Lower leg skin (tissue), 4 donors: ENCODE measurements at regions not wholly inside any gene's neighbourhood (a gene's known extent, or its start where the extent isn't known, plus 50 kb on each side); places are given as distances from the start of the nearest gene placed in this dataset.

ENCODE experiments used
- DNase-seq, 2 donors: peaks; one replicate each; pipeline ENCODE4 v3.0.0-alpha.2; 2019; ENCODE audit warnings: low spot score in 2 of 2
- H3K4me3 ChIP-seq: fragments of 200-600 bp; sonication (generic); 2 replicates; pipeline ENCODE4 v1.5.1; 2017; ENCODE audit warnings: mild to moderate bottlenecking, low read depth; ENCODE audit not compliant: poor library complexity, severe bottlenecking
- CTCF ChIP-seq, 3 donors: fragments of 450-650 bp; IDR thresholded peaks; one replicate each; pipeline ENCODE4 v1.5.1; 2016; ENCODE audit warnings: antibody characterized with exemption in 3 of 3, mild to moderate bottlenecking in 3 of 3, moderate library complexity in 2 of 3
- POLR2A ChIP-seq, 2 donors: fragments of 450-650 bp; IDR thresholded peaks; one replicate each; pipeline ENCODE4 v1.6.1; 2016 to 2017; ENCODE audit warnings: antibody characterized with exemption in 2 of 2, mild to moderate bottlenecking in 1 of 2, moderate library complexity in 1 of 2
- WGBS, 2 donors: methylation state at CpG; one replicate each; pipeline ENCODE4 v1.1.5; 2018; 5-methylcytosine and 5-hydroxymethylcytosine counted together
- intact Hi-C: fragments of 100-400 bp; cut with DNase I; formaldehyde crosslinking; loops from one replicate; pipeline ENCODE4 v1.15.0; 2023; ENCODE audit warnings: low total_unique reads

GRCh38 chr20:48069596-48069995, 284.3 kb upstream of the SULF2 start:
- WGBS, 2 donors = 65 to 74% methylated on average over 3 of the region's 3 CpGs
- no peak overlapping the region for H3K4me3 ChIP-seq
- intact Hi-C loops = no loop called here
- no peak for DNase-seq
- TF ChIP-seq POLR2A (IDR thresholded peaks at IDR 0.05) (no peak), CTCF (IDR thresholded peaks at IDR 0.05) (no peak)

GRCh38 chr20:48066851-48067250, 281.6 kb upstream of the SULF2 start:
- intact Hi-C loops = no loop called here
- no peak for DNase-seq
- H3K4me3 ChIP-seq = no peak overlapping the region
- WGBS, 2 donors = 80 to 94% methylated on average over 2 to 3 of the region's 3 CpGs
- TF ChIP-seq POLR2A (IDR thresholded peaks at IDR 0.05) (no peak), CTCF (IDR thresholded peaks at IDR 0.05) (no peak)

GRCh38 chr20:48066246-48066645, 281.0 kb upstream of the SULF2 start:
- TF ChIP-seq CTCF (IDR thresholded peaks at IDR 0.05) = no peak
- TF ChIP-seq POLR2A (IDR thresholded peaks at IDR 0.05) = no peak
- 56 to 61% methylated on average over 13 of the region's 13 CpGs for WGBS, 2 donors
- no peak overlapping the region for H3K4me3 ChIP-seq
- no peak for DNase-seq
- intact Hi-C loops = no loop called here

- WGBS, 2 donors = 74 to 82% methylated on average over 1 of the region's 1 CpG
- TF ChIP-seq CTCF (IDR thresholded peaks at IDR 0.05) = no peak
- TF ChIP-seq POLR2A (IDR thresholded peaks at IDR 0.05) = no peak
- intact Hi-C loops = no loop called here
- no peak for DNase-seq
- H3K4me3 ChIP-seq = no peak overlapping the region
Observed at GRCh38 chr20:48065833-48066232, 280.6 kb upstream of the SULF2 start.

GRCh38 chr20:48064929-48065328, 279.6 kb upstream of the SULF2 start:
- no peak for DNase-seq
- TF ChIP-seq CTCF (IDR thresholded peaks at IDR 0.05) = no peak
- TF ChIP-seq POLR2A (IDR thresholded peaks at IDR 0.05) = no peak
- WGBS, 2 donors = 85% methylated on average over 4 of the region's 4 CpGs
- no peak overlapping the region for H3K4me3 ChIP-seq
- intact Hi-C loops = loop anchor here (5.0 kb wide), 1 partner anchor 437 kb away; no protein-coding TSS in a partner anchor
